ENCODE measurements at regions not wholly inside any gene's neighbourhood (a gene's known extent, or its start where the extent isn't known, plus 50 kb on each side); places are given as distances from the start of the nearest gene placed in this dataset.
"Not testable (repeated sequence)": the region's sequence is repeated elsewhere in the genome, so short reads cannot be mapped to it uniquely, and the experiment has no call there.

- no peak for DNase-seq (ENCODE audit: low read depth in 2 of 2)
Observed at GRCh38 chr6:8939615-8940014, 504.3 kb upstream of the SLC35B3 start.

- no peak for DNase-seq (ENCODE audit: low read depth in 2 of 2)
Observed at GRCh38 chr6:8934318-8934717, 499.0 kb upstream of the SLC35B3 start.

- DNase-seq (ENCODE audit: low read depth in 2 of 2) = no peak
Observed at GRCh38 chr6:8930009-8930408, 494.7 kb upstream of the SLC35B3 start.

GRCh38 chr6:8920244-8920643 lies 484.9 kb upstream of the SLC35B3 start:
- not testable (repeated sequence) for DNase-seq (ENCODE audit: low read depth in 2 of 2)

GRCh38 chr6:8918196-8918595 lies 482.9 kb upstream of the SLC35B3 start:
- DNase-seq (ENCODE audit: low read depth in 2 of 2) = no peak

GRCh38 chr6:8914700-8915099 lies 479.4 kb upstream of the SLC35B3 start:
- no peak for DNase-seq (ENCODE audit: low read depth in 2 of 2)

- DNase-seq (ENCODE audit: low read depth in 2 of 2) = no peak
Observed at GRCh38 chr6:8908638-8909037, 473.3 kb upstream of the SLC35B3 start.

- no peak for DNase-seq (ENCODE audit: low read depth in 2 of 2)
Observed at GRCh38 chr6:8906699-8907098, 471.4 kb upstream of the SLC35B3 start.

GRCh38 chr6:8905757-8906156 lies 470.4 kb upstream of the SLC35B3 start:
- DNase-seq (ENCODE audit: low read depth in 2 of 2) = no peak

- no peak for DNase-seq (ENCODE audit: low read depth in 2 of 2)
Observed at GRCh38 chr6:8904754-8905153, 469.4 kb upstream of the SLC35B3 start.

- no peak for DNase-seq (ENCODE audit: low read depth in 2 of 2)
Observed at GRCh38 chr6:8900056-8900455, 464.7 kb upstream of the SLC35B3 start.

- DNase-seq (ENCODE audit: low read depth in 2 of 2) = no peak
Observed at GRCh38 chr6:8889514-8889913, 454.2 kb upstream of the SLC35B3 start.

GRCh38 chr6:8888468-8888867 lies 453.1 kb upstream of the SLC35B3 start:
- no peak for DNase-seq (ENCODE audit: low read depth in 2 of 2)

GRCh38 chr6:8881663-8882062 lies 446.3 kb upstream of the SLC35B3 start:
- no peak for DNase-seq (ENCODE audit: low read depth in 2 of 2)

GRCh38 chr6:8879334-8879733 lies 444.0 kb upstream of the SLC35B3 start:
- DNase-seq (ENCODE audit: low read depth in 2 of 2) = no peak

GRCh38 chr6:8875986-8876385 lies 440.6 kb upstream of the SLC35B3 start:
- no peak for DNase-seq (ENCODE audit: low read depth in 2 of 2)

GRCh38 chr6:8872589-8872988 lies 437.2 kb upstream of the SLC35B3 start:
- no peak for DNase-seq (ENCODE audit: low read depth in 2 of 2)

- DNase-seq (ENCODE audit: low read depth in 2 of 2) = no peak
Observed at GRCh38 chr6:8865451-8865850, 430.1 kb upstream of the SLC35B3 start.

GRCh38 chr6:8860671-8861070 lies 425.3 kb upstream of the SLC35B3 start:
- no peak for DNase-seq (ENCODE audit: low read depth in 2 of 2)

- no peak for DNase-seq (ENCODE audit: low read depth in 2 of 2)
Observed at GRCh38 chr6:8859501-8859900, 424.2 kb upstream of the SLC35B3 start.

- DNase-seq (ENCODE audit: low read depth in 2 of 2) = no peak
Observed at GRCh38 chr6:8858854-8859331, 423.5 kb upstream of the SLC35B3 start.

- no peak for DNase-seq (ENCODE audit: low read depth in 2 of 2)
Observed at GRCh38 chr6:8857160-8857559, 421.8 kb upstream of the SLC35B3 start.

- DNase-seq (ENCODE audit: low read depth in 2 of 2) = no peak
Observed at GRCh38 chr6:8855411-8855810, 420.1 kb upstream of the SLC35B3 start.

- no peak for DNase-seq (ENCODE audit: low read depth in 2 of 2)
Observed at GRCh38 chr6:8852332-8852731, 417.0 kb upstream of the SLC35B3 start.

All from lung microvascular endothelial cell (primary cell).